ENCODE measurements at regions not wholly inside any gene's neighbourhood (a gene's known extent, or its start where the extent isn't known, plus 50 kb on each side); places are given as distances from the start of the nearest gene placed in this dataset.

DNA sequence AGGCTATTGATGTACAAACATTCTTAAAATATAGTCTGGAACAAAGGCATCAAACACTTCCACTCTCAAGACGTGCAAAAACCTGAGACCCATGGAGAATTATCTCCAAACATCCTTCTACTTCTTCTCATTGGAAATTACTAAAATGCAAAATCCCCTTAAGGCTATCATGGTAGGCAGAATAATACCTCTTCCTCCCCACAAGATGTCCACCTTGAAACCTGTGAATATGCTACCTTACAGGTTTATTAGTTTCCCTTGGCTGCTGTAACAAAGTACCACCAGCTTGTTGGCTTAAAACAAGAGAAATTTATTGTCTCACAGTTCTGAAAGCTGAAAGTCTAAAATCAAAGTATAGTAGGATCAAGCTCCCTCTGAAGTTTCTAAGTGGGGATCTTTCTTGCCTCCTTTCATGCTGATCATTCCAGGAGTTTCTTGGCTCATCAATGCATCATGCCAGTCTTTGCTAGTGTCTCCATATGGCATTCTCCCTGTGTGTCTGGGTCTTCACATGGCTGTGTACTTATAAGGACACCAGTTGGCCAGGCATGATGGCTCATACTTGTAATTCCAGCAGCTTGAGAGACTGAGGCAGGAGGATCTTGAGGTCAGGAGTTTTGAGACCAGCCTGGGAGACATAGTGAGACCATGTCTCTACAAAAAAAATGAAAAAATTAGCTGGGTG is 163.7 kb upstream of the NCK2 start:
- H3K36me3 ChIP-seq (ENCODE audit: control insufficient read depth in 2 of 2, insufficient read depth in 2 of 2, low read length in 1 of 2), result no peaks in the 10 kb centered on the region
- no peak for DNase-seq (ENCODE audit: low read depth in 6 of 9, low spot score in 9 of 9)
- H3K27ac ChIP-seq (ENCODE audit: low read depth in 1 of 2, low read length in 1 of 2), result no peak overlapping the region
- no peak overlapping the region for H3K4me3 ChIP-seq (ENCODE audit: low read length in 2 of 2)
- peaks cover 0 to 3% of the 10 kb centered on the region in 2 donors for H3K9me3 ChIP-seq (ENCODE audit: control insufficient read depth in 2 of 2, insufficient read depth in 1 of 2, low read length in 1 of 2)
- peaks cover 4 to 18% of the 10 kb centered on the region in 2 donors for H3K4me1 ChIP-seq (ENCODE audit: control insufficient read depth in 2 of 2, insufficient read depth in 2 of 2, low read length in 2 of 2)
- WGBS, result 97% methylated on average over 1 of the region's 1 CpG
- H3K27me3 ChIP-seq (ENCODE audit: control insufficient read depth in 2 of 2, insufficient read depth in 1 of 2, low read length in 1 of 2), result no peaks in the 10 kb centered on the region

DNA sequence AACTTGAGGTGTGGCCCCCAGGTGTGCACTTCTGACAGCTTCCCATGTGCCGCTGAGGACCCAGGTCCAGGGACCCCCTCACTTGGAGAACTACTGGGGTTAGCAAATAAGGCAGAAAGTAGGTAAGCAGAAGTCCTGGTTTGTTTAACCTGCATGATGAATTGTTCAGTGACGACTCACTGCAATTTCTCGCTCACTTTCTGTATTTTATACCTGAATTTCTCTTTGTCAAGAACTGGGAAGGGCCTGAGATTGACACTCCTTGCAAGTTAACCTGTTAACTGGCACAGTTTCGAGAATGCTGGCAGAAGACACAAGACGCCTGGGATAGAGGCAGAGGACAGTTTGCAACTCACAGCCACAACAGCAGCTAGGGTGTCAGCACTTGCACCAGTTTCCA is 164.5 kb upstream of the NCK2 start:
- H3K4me1 ChIP-seq (ENCODE audit: control insufficient read depth in 2 of 2, insufficient read depth in 2 of 2, low read length in 2 of 2), result peaks cover 4 to 21% of the 10 kb centered on the region in 2 donors
- peaks cover 0 to 3% of the 10 kb centered on the region in 2 donors for H3K9me3 ChIP-seq (ENCODE audit: control insufficient read depth in 2 of 2, insufficient read depth in 1 of 2, low read length in 1 of 2)
- H3K36me3 ChIP-seq (ENCODE audit: control insufficient read depth in 2 of 2, insufficient read depth in 2 of 2, low read length in 1 of 2), result no peaks in the 10 kb centered on the region
- no peak overlapping the region for H3K4me3 ChIP-seq (ENCODE audit: low read length in 2 of 2)
- WGBS, result 97% methylated on average over 5 of the region's 5 CpGs
- no peaks in the 10 kb centered on the region for H3K27me3 ChIP-seq (ENCODE audit: control insufficient read depth in 2 of 2, insufficient read depth in 1 of 2, low read length in 1 of 2)
- H3K27ac ChIP-seq (ENCODE audit: low read depth in 1 of 2, low read length in 1 of 2), result no peak overlapping the region
- DNase-seq (ENCODE audit: low read depth in 6 of 9, low spot score in 9 of 9), result no peak

DNA sequence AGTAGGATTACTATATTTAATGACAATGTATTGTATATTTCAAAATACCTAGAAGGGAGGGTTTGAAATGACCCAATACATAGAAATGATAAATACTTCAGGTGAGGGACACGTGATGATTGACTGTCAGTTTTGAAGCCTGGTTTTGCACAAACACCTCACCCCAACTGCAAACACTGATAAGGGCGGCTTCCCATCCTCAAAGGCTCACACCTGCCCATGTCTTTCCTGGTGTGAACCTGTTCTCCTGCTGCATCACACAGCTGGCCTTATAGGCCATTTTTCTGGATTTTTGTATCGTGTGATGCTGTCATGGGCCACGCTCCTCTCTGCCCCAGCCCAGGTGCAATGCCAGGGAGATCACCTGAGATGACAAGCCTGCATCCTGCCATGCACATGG is 166.5 kb upstream of the NCK2 start:
- Histone ChIP-seq H3K36me3 (ENCODE audit: control insufficient read depth in 2 of 2, insufficient read depth in 2 of 2, low read length in 1 of 2) (no peaks in the 10 kb centered on the region), H3K4me3 (ENCODE audit: low read length in 2 of 2) (no peak overlapping the region), H3K4me1 (ENCODE audit: control insufficient read depth in 2 of 2, insufficient read depth in 2 of 2, low read length in 2 of 2) (peaks cover 0 to 19% of the 10 kb centered on the region in 2 donors), H3K27me3 (ENCODE audit: control insufficient read depth in 2 of 2, insufficient read depth in 1 of 2, low read length in 1 of 2) (no peaks in the 10 kb centered on the region), H3K27ac (ENCODE audit: low read depth in 1 of 2, low read length in 1 of 2) (no peak overlapping the region), H3K9me3 (ENCODE audit: control insufficient read depth in 2 of 2, insufficient read depth in 1 of 2, low read length in 1 of 2) (peaks cover 0 to 3% of the 10 kb centered on the region in 2 donors)
- 85% methylated on average over 4 of the region's 4 CpGs for WGBS
- DNase-seq (ENCODE audit: low read depth in 6 of 9, low spot score in 9 of 9), result no peak

DNA sequence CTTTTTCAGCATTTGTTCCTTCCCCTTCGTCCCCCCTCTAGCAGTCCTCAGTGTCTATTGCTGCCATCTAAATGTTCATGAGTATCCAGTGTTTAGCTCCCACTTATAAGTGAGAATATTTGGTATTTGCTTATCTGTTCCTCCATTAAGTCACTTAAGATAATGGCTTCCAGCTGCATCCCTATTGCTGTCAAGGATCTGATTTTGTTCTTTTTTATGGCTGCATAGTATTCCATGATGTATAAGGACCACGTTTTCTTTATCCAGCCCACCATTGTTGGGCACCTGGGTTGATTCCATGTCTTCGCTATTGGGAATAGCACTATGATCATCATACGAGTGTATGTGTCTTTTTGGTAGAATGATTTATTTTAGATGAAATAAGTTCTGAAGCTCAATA is 166.9 kb upstream of the NCK2 start:
- no peak for DNase-seq (ENCODE audit: low read depth in 6 of 9, low spot score in 9 of 9)
- Histone ChIP-seq H3K4me1 (ENCODE audit: control insufficient read depth in 2 of 2, insufficient read depth in 2 of 2, low read length in 2 of 2) (peaks cover 0 to 19% of the 10 kb centered on the region in 2 donors), H3K27me3 (ENCODE audit: control insufficient read depth in 2 of 2, insufficient read depth in 1 of 2, low read length in 1 of 2) (no peaks in the 10 kb centered on the region), H3K4me3 (ENCODE audit: low read length in 2 of 2) (no peak overlapping the region), H3K9me3 (ENCODE audit: control insufficient read depth in 2 of 2, insufficient read depth in 1 of 2, low read length in 1 of 2) (peaks cover 0 to 3% of the 10 kb centered on the region in 2 donors), H3K27ac (ENCODE audit: low read depth in 1 of 2, low read length in 1 of 2) (no peak overlapping the region), H3K36me3 (ENCODE audit: control insufficient read depth in 2 of 2, insufficient read depth in 2 of 2, low read length in 1 of 2) (no peaks in the 10 kb centered on the region)
- 86% methylated on average over 4 of the region's 4 CpGs for WGBS

DNA sequence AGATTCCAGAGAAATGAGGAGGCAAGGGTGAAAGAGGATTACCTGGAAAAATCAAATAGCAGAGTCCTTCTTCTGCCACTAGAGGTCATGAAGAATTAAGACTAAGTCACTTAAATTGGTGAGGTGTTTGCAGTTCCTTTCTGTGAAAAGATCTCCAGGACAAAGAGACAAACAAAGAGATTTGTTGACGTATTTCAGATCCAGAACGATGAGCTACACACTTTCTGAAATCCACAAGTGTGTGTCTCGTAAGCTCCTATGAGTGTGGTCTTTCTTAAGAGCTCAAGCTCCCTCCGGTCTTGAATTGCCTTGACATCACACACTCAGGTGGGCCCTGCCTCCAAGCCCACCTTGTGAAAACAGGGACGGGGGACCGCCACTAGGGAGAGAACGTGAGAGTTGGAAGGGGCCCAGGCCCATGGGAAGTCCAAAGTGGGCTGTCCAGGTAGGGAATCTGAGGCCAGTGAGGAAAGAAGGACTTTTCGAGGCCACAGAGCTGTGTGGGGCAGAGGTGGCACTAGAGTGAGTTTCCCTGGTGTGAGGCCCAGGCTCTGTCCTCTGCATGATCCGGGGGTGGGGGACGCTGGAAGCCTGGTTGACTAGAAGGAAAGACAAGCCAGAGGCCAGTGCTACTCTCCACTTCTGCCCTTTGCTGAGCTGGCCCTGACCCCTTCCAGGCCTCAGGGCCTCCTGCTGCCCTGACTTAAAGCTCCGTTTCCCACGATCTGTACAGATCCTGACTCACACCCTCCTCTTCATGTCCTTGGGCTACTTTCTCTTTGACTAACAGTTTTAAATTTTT is 168.1 kb upstream of the NCK2 start:
- H3K4me3 ChIP-seq (ENCODE audit: low read length in 2 of 2), result no peak overlapping the region
- no peaks in the 10 kb centered on the region for H3K36me3 ChIP-seq (ENCODE audit: control insufficient read depth in 2 of 2, insufficient read depth in 2 of 2, low read length in 1 of 2)
- DNase-seq (ENCODE audit: low read depth in 6 of 9, low spot score in 9 of 9), result peak in 5 of 9 donors; percentile 13 to 64 (median 28)
- H3K27ac ChIP-seq (ENCODE audit: low read depth in 1 of 2, low read length in 1 of 2), result no peak overlapping the region
- peaks cover 0 to 3% of the 10 kb centered on the region in 2 donors for H3K9me3 ChIP-seq (ENCODE audit: control insufficient read depth in 2 of 2, insufficient read depth in 1 of 2, low read length in 1 of 2)
- H3K27me3 ChIP-seq (ENCODE audit: control insufficient read depth in 2 of 2, insufficient read depth in 1 of 2, low read length in 1 of 2), result no peaks in the 10 kb centered on the region
- H3K4me1 ChIP-seq (ENCODE audit: control insufficient read depth in 2 of 2, insufficient read depth in 2 of 2, low read length in 2 of 2), result peaks cover 0 to 19% of the 10 kb centered on the region in 2 donors
- WGBS, result 75% methylated on average over 12 of the region's 12 CpGs

DNA sequence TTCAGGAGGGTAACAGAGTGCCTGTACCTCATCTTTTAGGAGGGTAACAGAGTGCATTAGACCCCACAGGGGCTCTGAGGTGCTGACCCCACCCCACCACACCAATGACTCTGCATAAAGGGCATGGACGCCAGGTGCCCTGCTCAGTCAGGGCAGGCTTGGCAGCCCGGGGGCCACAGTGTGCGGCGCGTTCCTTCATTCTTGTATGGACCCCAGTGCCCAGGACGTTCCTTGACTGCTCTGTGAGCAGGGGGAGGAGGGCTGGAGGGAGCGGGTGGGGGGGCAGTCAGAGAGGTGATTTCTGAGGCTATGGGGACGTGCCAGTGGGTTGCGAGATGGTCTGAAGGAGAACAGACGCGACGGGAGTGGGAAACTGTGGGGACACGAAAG is 168.7 kb upstream of the NCK2 start:
- Histone ChIP-seq H3K4me1 (ENCODE audit: control insufficient read depth in 2 of 2, insufficient read depth in 2 of 2, low read length in 2 of 2) (peaks cover 3 to 19% of the 10 kb centered on the region in 2 donors), H3K27me3 (ENCODE audit: control insufficient read depth in 2 of 2, insufficient read depth in 1 of 2, low read length in 1 of 2) (no peaks in the 10 kb centered on the region), H3K27ac (ENCODE audit: low read depth in 1 of 2, low read length in 1 of 2) (no peak overlapping the region), H3K36me3 (ENCODE audit: control insufficient read depth in 2 of 2, insufficient read depth in 2 of 2, low read length in 1 of 2) (no peaks in the 10 kb centered on the region), H3K9me3 (ENCODE audit: control insufficient read depth in 2 of 2, insufficient read depth in 1 of 2, low read length in 1 of 2) (peaks cover 0 to 3% of the 10 kb centered on the region in 2 donors), H3K4me3 (ENCODE audit: low read length in 2 of 2) (no peak overlapping the region)
- 76% methylated on average over 13 of the region's 13 CpGs for WGBS
- DNase-seq (ENCODE audit: low read depth in 6 of 9, low spot score in 9 of 9), result no peak

DNA sequence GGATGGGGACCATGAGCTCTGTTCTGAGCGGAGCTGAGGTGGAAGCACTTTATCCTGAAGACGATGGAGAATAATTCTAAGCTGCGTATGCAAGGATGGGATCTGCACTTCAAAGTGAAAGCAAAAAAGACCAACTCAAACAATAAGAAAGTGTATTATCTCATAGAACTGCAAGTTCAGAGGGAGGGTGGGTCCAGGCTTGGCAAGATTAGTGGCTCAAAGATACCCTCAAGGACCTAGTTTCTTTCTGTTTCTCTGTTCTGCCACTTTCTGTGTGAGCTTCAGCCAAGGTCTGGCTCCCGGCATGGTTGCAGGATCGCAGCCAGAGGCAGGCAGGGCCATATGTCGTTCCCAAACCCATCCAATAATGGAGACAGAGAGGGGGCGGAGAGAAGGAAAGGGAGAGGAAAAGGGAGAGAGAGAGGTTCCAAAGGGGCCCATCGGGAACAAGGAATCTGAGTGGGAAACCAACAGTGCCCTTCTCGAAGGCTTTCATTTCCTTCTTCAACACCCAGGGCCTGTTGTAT is 169.2 kb upstream of the NCK2 start:
- no peak for DNase-seq (ENCODE audit: low read depth in 6 of 9, low spot score in 9 of 9)
- H3K27me3 ChIP-seq (ENCODE audit: control insufficient read depth in 2 of 2, insufficient read depth in 1 of 2, low read length in 1 of 2), result no peaks in the 10 kb centered on the region
- peaks cover 3 to 19% of the 10 kb centered on the region in 2 donors for H3K4me1 ChIP-seq (ENCODE audit: control insufficient read depth in 2 of 2, insufficient read depth in 2 of 2, low read length in 2 of 2)
- WGBS, result 88% methylated on average over 9 of the region's 9 CpGs
- H3K27ac ChIP-seq (ENCODE audit: low read depth in 1 of 2, low read length in 1 of 2), result no peak overlapping the region
- H3K9me3 ChIP-seq (ENCODE audit: control insufficient read depth in 2 of 2, insufficient read depth in 1 of 2, low read length in 1 of 2), result peaks cover 0 to 3% of the 10 kb centered on the region in 2 donors
- H3K36me3 ChIP-seq (ENCODE audit: control insufficient read depth in 2 of 2, insufficient read depth in 2 of 2, low read length in 1 of 2), result no peaks in the 10 kb centered on the region
- no peak overlapping the region for H3K4me3 ChIP-seq (ENCODE audit: low read length in 2 of 2)

DNA sequence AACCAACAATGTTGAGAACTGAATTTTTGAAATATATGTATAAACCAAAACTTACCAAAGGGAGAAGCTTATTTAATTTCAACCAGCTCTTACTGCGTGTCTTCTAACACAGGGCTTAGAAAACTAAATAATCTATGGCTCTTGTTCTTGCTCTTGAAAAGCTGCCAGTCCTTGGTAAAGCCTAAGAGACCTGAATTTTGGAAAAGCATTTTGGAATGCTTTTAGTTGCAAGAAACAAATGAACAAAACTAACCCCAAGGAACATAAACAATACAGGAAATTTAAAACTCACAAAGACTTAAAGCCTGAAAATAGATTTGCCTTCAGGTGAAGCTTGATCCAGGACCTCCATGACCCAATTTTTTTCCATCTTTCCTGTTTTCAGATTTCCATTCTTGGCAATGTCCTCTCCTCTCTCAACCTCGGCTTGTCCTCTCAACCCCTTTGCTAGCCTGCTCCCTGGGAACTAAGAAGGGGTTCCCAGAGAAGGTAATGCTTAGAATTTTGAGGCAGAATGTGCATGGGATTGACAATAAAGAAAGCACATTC is 169.8 kb upstream of the NCK2 start:
- Histone ChIP-seq H3K4me3 (ENCODE audit: low read length in 2 of 2) (no peak overlapping the region), H3K27me3 (ENCODE audit: control insufficient read depth in 2 of 2, insufficient read depth in 1 of 2, low read length in 1 of 2) (peaks cover 0 to 2% of the 10 kb centered on the region in 2 donors), H3K4me1 (ENCODE audit: control insufficient read depth in 2 of 2, insufficient read depth in 2 of 2, low read length in 2 of 2) (peaks cover 3 to 19% of the 10 kb centered on the region in 2 donors), H3K27ac (ENCODE audit: low read depth in 1 of 2, low read length in 1 of 2) (no peak overlapping the region), H3K9me3 (ENCODE audit: control insufficient read depth in 2 of 2, insufficient read depth in 1 of 2, low read length in 1 of 2) (peaks cover 0 to under 1% of the 10 kb centered on the region in 2 donors), H3K36me3 (ENCODE audit: control insufficient read depth in 2 of 2, insufficient read depth in 2 of 2, low read length in 1 of 2) (no peaks in the 10 kb centered on the region)
- 98% methylated on average over 2 of the region's 2 CpGs for WGBS
- no peak for DNase-seq (ENCODE audit: low read depth in 6 of 9, low spot score in 9 of 9)

All from thymus (tissue), 11 donors.